ENCODE measurements at regions not wholly inside any gene's neighbourhood (a gene's known extent, or its start where the extent isn't known, plus 50 kb on each side); places are given as distances from the start of the nearest gene placed in this dataset.
A peak's percentile ranks its signal among the peaks of the same experiment; 100 is the strongest.
"Not testable (repeated sequence)": the region's sequence is repeated elsewhere in the genome, so short reads cannot be mapped to it uniquely, and the experiment has no call there.

DNA sequence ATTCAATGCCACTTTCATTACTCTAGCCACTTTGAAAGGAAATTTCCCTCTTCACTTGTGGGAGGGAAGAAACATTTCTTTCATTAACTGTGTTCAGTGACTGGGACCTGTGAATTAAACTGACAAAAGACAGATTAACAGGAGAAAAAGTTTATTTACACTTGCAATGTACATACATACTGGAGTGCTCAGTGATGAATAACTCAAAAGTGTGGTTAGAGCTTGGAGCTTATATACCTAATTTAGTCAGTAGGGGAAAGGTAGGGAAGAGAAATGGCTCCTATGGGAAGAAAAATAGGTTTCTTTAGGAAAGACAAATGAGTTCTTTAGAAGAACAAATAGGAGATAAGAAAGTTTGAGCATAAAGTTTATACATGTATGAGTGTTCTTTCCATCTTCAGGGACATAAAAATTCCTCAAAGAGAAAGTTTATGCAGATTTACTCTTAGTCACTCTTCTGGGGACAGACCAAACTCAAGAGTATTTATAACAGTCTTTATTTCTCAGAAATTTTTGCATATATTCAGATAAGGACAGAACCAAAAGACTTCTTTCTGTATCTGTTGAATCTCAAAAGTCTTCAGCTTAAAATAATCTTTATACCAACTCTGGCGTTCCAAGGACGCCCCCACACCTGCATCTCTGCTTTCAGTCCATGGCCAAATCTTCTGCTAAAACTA is 120.0 kb upstream of the RAI14 start:
- no peak for DNase-seq

DNA sequence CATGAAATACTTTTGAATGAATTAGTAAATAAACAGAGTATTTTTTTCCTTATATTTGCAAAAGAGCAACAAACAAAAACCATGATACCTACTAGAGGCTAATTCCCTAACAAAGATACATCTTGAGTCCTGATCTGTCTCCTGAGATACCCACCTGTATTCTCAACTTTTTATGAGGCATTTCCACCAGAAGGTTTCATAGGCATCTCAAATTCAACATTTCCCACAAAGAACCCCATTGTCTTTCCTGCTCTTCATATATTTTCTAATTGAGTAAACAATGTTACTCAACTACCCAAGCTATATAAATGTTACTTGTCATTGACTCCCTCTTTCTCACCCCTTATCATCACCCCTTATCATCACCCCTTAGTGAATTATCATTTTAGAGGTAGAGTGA is 119.4 kb upstream of the RAI14 start:
- DNase-seq: no peak

DNA sequence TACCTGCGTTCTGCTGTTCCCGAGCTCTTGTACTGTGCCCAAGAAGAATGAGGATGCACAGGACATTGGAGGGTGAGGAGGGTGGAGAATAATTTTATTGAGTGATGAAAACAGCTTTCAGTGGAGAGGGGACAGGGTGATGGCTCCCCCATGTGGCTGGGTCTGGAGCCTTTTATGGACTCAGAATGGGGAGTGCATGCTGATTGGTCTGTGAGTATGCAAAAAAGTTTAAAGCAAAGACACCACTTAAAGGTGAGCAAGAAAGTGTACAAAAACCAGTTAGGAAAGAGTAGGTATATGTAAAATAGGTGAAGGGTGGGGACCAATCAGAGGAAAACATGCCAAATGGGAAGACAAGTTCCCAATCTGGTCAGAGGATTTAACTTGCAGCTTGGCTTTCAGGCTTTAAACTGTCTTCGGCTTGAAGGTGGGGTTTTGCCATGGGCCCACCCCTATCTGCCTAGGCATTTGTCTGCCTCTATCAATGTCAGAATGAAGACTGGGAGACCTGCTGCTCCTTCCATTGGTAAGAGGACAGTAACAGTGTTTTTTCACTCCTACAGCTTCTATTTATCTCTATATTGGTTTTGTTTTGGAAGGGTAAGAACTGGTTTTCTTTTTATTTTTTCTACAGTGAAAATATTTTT is 118.0 kb upstream of the RAI14 start:
- DNase-seq: peak; percentile 39 to 55

DNA sequence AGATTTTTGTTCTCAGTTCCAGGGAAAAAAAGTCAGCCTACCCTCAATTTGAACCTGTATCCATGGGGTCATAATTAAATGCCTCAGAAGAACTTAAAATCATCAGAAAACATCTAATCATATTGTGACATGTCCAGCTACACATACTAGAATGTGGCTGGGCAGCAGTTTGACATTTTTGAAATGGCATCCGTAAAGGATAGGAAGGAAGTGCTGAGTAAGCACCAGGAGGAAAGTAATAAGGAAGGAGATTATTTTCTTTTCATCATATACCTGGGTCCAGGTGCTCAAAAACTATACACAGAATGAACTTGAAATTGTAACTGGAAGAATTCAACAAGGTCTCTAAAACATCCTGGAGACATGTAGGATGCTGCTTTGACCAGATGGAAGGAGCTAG is 116.9 kb upstream of the RAI14 start:
- DNase-seq: no peak

DNA sequence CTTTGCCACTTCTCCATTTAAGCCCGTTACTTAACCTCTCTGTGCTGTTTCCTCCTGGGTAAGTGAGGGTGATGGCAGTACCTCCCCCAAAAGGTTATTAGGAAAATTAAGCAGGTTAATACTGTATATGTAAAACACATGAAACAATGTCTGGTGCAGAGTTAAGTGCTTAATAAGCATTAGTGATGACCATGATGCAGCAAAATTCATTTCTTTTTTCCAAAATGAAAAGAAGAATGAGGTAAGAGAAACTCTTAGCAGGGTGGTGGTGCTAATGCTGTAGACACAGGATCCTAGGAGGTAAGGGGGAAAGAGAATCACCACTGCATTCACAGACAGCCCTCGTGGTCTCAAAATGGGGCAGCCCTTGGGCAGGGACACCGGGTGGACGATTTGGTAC is 115.1 kb upstream of the RAI14 start:
- no peak for DNase-seq

DNA sequence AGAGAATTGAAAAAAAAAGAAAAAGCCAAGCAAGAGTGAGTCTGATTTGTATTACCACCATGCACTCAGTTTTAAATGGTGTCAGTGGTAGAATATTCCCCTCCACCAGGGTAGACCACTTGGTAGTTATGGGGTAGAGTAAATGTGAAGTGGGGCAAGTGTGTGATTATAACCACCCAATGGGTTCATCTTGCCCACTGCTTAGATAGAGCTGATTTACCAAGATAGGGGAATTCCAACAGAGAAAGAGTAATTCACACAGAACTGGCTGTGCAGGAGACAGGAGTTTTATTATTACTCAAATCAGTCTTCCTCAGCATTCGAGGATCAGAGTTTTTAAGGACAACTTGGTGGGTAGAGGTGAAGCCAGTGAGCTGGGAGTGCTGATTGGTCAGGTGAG is 113.3 kb upstream of the RAI14 start:
- no peak for DNase-seq

DNA sequence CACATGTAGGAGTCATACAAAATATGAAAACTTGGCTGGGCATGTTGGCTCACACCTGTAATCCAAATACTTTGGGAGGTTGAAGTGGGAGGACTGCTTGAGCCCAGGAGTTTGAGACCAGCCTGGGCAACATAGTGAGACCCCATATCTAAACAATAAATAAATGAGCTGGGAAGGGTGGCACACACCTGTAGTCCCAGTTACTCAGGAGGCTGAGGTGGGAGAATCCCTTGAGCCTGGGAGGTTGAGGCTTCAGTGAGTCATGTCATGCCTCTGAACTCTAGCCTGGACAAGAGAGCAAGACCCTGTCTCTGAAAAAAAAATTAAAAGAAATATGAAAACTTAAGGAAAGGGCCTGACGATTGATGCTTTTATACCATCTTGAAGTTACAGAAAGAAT is 112.4 kb upstream of the RAI14 start:
- no peak for DNase-seq

DNA sequence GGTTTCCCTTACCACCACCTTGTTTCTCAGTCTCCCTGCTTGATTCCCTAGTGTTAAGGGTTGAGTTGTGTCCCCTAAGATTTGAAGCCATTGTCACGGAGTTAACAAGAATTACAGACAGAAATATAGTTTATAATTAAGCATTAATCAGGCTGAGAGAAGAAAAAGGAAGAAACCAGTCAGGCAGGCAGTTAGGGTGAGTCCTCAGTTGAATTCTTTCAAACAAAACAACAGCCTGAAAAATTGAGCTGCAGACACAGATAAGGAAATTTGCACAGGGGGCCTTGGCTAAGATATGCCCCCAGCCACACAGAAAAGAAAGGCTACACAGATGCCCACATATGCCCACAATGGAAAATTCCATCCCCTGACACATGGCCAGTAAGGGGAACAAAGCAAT is 111.7 kb upstream of the RAI14 start:
- no peak for DNase-seq

DNA sequence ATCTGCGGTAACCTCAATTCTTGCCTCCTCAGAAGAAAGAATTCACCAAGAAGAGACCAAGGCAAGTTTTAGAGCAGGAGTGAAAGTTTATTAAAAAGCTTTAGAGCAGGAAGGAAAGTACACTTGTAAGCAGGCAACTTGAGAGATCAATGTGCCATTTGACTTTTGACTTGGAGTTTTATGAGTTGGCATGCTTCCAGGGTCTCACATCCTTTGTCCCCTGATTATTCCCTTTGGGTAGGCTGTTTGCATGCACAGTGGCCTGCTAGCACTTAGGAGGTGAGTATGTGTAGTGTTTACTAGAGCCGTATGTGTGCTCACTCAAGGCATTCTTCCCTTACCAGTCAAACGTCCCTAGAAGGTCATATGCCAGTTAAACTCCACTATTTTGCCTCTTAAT is 111.0 kb upstream of the RAI14 start:
- DNase-seq: no peak

DNA sequence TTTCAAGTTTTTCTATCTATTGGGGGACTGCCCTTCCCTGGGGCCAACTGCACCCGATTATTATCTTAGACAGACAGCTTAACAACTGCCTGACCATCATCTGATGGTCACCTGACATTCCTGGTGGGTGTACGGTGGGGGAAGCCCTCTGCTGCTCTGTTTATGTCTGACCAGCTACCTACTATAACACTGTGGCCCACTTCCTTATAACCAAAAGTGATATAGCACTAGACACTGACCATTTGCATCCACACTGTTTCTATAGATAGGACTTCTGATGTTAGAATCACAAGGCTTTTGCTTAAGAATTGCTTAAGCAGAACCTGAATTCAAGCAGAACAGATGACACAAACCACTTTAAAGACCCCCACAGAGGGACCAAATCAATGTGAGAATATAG is 110.5 kb upstream of the RAI14 start:
- peak; percentile 39 to 48 for DNase-seq

DNA sequence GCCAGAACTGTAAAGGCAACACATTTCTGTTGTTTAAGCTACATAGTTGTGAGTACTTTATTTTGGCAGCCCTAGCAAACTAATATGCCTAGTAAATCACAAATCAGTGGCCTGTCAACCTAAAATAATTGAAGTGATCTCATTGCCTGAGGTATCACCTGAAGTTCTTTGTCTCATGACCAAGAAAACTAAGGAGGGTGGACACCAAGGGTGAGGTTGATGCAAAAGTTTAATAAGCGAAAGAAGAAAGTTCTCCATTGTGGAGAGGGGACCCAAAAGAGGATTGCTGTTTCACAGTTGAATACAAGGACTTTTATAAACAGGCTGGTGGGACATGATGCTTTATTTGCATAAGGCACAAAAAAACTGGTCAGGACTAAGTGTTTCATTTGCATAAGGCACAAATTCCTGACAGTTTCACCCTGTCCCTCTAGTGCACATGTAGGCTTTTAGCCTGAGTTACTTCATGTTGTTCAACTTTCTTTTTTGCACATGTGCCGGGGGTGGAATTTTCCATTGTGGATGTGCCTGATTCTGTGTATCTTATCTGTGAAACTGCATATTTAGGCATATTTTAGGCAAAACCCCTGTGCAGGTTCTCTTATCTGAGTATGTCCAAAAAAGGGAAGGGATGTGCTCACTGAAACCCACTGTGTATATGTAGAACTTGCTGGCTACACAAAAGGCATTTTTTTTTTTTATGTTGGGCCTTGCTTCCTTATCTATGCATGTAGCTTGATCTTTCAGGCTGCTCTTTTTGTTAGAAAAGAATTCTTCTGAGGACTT is 108.6 kb upstream of the RAI14 start:
- no peak for DNase-seq

DNA sequence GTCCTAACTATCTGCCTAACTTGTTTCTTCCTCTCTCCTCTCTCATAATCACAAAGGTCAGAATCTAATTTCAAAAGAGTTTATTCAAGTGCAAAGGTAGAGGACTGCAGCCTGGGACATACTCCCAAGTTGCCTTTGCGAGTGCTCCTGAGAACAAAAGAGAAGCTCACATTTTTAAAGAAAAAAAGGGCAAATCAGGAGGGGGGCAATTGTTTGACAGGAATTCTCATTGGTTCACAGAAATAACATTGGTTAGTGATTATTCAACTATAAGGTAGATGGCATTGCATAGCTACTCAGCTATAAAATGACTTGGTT is 108.1 kb upstream of the RAI14 start:
- DNase-seq: no peak

DNA sequence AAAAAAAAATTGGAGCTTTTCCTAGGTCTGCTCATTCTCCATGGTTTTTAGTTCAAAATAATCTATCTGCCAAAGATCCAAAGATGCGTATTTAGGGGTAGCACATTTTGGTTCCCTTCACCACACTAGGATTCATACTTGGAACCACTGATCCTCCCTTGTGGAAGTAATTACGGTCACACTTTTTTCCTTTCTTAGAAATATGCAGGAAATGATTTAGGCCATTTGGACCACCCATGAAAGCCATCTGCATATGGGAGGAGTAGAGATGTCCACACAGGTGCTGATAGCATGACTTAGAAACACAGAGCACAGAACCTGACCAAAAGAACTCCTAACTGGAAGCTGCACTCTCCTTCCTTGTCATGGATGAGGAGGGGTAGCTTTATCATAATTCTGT is 105.9 kb upstream of the RAI14 start:
- no peak for DNase-seq

DNA sequence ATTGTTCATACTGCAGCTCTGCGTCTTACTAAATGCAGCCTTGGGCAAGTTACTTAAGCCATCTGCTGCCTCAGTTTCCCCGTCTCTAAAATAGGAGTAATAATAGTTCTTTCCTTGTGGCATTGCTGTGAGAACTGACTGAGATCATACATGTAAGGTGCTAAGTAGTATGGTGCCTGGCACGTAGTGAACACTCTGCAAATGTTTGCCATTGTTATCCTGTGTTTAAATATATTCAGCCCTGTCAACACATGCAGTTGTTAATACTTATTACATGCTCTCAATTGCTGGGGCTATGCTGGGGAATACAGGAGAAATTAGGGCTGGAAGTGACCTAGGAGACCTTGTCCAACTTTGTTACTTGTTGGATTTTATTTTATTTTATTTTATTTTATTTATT is 105.2 kb upstream of the RAI14 start:
- no peak for DNase-seq

DNA sequence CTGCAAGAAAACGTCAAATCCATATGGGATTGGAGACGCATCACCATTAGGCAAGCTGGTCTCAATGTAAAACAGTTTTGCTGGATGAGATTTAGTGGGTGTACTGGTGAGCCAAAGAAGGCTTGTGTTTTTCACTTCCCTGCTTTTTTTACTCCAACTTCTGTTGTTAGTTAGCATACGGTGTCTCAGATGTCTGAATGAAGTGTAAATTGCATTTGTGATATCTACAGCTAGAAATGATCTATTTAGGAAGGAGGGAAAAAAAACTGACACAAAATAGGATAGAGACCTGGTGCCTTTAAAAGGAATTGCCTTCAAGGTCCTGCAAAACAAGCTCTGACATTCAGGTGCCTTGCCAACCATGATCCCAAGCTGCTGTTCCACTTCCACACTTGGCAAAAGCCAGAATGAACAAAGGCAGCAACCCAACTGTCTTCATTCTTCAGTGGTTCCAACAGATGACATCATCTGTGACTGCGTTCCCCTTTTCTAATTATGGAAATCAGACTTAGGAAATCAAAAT is 104.2 kb upstream of the RAI14 start:
- peak in 1 of 2 donors; percentile 10 for DNase-seq

DNA sequence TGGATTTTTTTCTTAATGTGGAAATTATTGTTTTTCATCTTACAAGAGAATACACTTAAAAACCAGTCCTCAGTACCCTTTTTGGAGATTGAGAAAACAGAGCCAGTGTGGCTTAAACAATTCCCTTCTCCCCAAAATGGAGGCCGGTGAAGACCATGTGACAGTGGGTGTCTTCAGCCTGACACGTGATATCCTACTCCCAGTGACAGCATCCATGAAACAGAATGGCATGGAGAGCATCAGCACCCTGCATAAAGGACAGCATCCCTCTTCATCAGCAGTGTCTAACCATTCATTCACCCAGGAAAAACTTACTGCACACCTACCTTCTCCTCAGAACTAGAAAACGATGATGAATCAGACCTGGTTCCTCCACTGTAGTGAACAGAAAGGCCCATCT is 103.4 kb upstream of the RAI14 start:
- DNase-seq: no peak

DNA sequence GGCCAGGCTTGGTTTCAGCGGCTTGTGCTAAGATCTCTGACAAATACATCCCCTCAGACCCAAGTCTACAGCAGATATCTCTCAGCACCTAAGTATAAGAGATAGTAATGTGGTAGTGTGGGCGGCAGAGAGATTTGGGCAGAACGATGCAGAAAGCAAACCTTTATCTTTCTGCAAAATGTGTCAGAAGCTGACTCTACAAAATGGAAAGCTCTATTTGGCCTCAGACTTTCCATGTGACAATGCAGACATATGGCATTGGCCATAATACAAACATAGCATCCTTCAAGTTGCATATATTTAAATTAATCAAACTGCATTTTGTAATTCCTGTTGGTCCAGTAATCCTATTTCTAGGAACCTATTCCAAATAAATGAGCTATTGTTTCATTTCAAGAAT is 102.5 kb upstream of the RAI14 start:
- no peak for DNase-seq

DNA sequence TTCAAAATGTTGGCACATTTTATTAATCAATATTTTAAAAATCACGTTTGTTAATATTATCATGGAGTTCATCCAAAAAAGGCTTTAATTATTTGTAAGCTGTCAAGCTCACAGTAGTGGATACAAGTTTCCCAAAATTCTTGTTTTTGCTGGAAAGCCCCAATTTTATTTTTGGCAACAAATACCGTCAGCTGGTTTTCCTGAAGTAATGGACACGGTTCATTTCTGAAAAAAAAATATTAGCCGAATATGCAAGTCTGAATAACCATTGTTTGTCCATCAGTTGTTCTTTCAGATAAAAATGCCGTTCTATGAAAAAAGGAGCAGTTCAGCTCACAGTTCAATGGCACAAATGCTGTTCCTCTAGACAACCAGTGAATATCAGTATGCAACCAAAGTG is 101.5 kb upstream of the RAI14 start:
- DNase-seq: no peak

DNA sequence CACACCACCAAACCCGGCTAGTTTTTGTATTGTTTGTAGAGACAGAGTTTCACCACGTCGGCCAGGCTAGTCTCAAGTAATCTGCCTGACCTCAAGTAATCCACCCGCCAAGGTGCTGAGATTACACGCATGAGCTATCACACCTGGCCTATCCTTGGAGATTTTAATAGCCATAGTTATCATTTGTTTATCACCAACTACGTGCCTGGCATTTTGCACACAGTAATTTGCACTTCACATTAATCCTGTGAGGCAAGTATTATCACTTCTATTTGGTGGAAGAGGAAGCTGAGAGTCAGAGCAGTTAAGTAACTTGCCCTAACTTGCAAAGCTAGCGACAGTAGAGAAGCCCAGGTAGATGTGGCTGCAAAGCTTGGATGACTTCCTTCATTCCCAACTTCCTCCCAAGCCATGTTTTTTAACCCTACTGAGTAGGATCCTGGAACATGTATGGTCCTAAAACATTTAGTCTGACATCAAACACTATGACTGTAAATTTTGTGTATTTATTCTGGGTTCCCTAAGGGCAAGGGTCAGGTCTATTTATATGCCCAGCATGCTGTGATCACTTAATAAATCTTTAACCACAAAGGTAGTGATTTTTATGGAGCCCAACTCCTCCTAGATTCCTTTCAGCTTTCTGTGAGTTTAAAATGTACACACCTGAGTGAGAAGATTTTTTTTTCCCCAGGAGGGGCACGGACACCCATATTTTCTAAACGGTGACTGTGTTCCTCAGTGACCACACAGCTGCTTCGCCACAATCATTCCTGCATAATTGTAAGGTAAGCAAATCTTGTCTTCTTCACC is 100.2 kb upstream of the RAI14 start:
- DNase-seq: no peak

DNA sequence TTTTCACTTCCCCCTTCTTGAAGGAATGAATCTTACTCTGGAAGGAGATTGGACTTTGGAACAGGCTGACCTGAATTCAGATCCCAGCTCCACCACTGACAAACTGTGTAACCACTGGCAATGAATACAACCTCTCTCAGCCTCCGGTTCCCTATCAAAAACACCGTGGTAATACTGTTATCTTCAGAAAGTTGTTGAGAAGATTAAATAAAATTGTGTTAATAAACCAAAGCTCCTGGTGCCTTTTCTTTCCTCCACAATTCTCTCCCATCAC is 99.7 kb upstream of the RAI14 start:
- no peak for DNase-seq

DNA sequence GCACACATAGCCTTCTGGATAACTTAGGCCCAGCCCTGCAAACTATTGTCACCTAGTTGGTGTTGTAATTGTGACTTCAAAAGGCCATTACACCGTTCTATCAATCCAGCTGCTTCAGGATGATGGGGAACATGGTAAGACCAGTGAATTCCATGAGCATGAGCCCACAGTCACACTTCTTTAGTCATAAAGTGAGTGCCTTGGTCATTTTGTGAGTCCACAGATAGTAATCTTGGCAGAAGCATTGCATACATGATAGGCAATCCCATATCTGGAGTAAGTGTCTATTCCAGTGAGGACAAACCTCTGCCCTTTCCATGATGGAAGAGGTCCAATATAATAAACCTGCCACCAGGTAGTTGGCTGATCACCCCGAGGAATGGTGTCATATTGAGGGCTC is 94.5 kb upstream of the RAI14 start:
- not testable (repeated sequence) for DNase-seq

DNA sequence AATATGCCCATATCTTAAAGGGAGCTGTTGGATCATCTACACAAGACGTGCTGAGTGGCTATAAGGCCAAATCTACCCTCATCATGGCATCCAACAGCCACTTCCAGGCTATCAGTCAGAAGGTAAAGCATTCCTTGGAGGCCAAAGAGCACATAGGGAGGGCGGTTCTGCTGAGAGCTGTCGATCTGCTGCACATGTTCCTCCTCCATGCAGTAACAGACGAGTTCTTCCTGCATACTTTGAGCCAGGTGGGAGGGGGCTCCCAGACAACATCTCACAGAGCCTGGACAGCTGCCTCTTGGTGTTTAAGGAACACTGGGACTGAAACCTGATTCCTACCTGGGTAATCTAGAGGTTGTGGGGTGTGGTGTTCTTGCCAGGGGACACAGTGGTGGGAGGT is 93.3 kb upstream of the RAI14 start:
- DNase-seq: no peak

DNA sequence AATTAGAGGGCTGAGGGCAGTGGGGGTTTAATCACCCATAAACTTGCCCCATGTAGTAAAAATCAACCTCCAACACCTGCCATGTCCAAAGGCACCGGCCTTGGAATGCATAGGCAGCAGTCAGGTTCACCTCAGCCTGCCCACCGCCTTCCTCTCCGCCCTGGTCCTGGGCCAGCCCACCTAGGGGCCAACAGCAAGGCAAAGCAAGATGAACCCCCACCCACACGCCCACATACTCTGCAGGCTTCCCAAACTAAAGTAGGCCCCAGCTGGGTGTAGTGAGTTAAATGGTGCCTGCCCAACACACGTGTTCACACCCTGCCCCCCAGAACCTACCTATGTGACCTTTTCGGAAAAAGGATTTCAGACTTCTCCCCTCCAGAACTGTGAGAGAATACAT is 92.9 kb upstream of the RAI14 start:
- no peak for DNase-seq

All from inflammatory macrophage (primary cell).